ENCODE measurements at regions not wholly inside any gene's neighbourhood (a gene's known extent, or its start where the extent isn't known, plus 50 kb on each side); places are given as distances from the start of the nearest gene placed in this dataset.

GRCh38 chr10:69684020-69684980, 54.3 kb downstream of the FAM241B start:
- no peak for DNase-seq

DNA sequence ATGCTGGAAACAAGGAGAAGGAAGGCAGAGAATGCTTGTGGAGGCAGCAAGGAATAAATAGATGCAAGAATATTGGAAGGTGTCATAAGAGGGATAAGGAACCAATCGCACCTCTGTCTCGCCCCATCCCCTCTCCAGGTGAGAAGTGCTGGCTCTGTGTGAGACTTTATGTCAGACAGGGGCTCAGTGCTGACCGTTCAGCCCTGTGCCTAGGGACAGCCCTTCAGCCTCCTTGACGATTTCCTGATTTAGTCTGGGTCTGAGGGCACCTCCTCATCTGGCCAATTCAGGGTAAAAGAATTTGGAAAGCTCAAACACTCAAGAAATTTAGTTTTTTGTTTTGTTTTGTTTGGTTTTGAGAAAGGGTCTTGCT, 54.9 kb downstream of the FAM241B start:
- no peak for DNase-seq

- DNase-seq = no peak
Measured at GRCh38 chr10:69685426-69685801, 55.4 kb downstream of the FAM241B start.

GRCh38 chr10:69685802-69686585, 55.9 kb downstream of the FAM241B start:
- DNase-seq = no peak

GRCh38 chr10:69686866-69687265, 56.8 kb downstream of the FAM241B start:
- DNase-seq = no peak

DNA sequence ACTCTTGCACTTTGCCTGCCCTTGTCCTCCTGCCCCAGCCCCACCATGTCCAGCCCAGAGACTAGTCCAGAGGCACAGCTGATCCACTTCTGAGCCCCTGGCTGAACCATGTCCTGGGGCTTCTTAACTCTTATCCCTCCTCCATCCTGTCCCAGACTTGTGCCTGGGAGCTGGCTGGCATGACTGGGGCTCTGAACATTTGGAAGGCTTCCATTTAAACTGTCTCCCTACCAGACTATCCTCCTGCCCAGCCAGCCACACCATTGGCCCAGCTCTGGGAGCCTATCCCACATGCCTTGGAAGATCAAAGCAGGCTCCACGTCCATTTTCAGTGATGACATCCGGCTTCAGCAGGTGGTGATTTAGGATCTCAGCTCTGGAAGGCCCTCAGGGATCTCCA, 57.4 kb downstream of the FAM241B start:
- DNase-seq = no peak

DNA sequence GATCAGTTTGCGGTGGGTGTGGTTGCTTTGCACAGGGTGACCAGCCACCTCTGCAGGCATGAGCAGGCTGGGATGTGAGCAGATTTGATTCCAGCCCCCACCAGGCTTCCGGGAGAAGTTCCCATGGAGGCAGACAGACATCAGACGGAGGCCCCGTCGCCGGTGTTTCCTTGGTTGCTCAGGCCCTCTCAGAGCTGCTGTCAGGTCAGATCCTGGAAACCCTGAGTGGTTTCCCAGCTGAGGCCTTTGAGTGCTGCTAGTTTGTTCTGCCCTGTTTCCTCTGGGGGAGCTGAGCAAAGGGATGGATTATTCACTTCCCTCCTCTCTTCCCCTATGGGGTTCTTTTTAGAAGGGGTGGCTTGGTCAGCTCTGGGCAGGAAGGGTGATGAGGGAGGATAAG, 62.2 kb downstream of the FAM241B start:
- DNase-seq = no peak

- no peak for DNase-seq
Measured at GRCh38 chr10:69692891-69693290, 62.8 kb downstream of the FAM241B start.

GRCh38 chr10:69693886-69694285, 63.8 kb downstream of the FAM241B start:
- DNase-seq = no peak

DNA sequence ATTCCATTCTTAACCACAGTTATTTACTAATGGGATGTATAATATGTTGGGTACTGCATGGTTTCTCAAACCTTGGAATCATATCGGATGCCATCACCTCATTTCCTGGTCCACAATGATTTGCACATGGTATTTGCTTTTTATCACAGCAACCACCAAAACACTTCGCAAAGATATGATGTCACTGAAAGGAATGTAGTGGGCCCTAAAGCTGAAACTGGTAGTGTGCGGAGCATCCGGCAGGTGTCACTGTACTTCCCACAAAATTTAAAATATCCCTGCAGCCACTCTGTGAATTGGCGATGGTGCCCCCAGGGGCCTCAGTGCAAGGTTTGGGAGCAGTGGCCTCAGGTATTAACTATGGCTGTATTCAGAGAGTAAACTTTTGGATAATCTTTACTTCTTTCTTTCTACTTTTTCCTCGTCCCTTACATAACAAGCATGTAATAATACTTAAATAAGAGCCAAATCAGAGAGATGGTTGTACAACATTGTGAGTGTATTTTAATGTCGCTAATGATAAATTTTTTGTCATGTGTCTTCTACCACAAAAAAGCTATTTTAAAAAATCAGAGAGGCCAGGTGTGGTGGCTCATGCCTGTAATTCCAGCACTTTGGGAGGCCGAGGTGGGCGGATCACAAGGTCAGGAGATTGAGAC, 66.2 kb downstream of the FAM241B start:
- no peak for DNase-seq

- DNase-seq = no peak
Measured at GRCh38 chr10:69697006-69697405, 67.0 kb downstream of the FAM241B start.

DNA sequence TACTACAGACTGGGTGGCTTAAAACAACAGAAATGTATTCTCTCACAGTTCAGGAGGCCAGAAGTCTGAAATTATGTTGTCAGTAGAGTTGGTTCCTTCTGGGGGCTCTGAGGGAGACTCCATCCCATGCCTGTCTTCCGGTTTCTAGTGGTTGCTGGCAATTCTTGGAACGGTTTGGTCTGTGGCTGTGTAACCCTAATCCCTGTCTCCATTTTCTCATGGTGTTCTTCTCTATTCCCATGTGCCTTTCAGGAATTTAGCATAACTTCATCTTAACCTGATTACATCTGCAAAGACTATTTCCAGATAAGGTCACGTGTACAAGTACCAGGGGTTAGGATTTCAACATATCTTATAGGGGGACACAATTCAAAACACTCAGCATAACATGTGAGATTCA, 73.2 kb downstream of the FAM241B start:
- DNase-seq = no peak

- no peak for DNase-seq
Measured at GRCh38 chr10:69703766-69704630, 74.0 kb downstream of the FAM241B start.

DNA sequence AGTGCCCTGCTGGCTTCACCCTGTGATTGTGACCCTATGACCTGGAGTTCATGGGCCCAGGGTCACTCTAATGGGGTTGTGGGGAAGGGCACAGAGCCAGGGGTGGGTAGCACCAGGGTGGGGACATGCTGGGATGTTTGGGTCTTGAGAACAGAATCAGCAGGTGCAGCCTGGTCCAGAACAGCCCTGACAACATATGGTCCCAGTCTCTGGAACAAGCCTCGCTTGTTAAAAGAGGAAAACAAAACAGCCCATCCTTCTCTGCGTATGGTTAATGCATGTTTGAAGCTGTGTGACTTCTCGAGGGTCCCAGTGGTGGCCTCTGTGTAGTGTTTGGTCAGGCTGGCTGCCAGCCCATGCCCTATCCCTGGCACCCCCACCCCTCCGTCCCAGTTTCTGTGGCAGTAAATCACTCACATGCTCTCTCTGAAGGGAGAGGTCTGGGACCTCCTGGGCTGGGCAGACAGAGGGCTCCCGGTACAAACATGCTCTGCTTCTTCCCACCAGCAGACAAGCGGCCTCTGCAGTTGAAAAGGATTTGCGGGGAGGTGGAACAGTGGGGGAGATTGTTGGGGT, 79.4 kb downstream of the FAM241B start:
- DNase-seq = no peak

GRCh38 chr10:69710008-69710888, 80.2 kb downstream of the FAM241B start:
- peak; percentile 4 for DNase-seq

GRCh38 chr10:69712342-69712741, 82.3 kb downstream of the FAM241B start:
- peak; percentile 33 for DNase-seq

DNA sequence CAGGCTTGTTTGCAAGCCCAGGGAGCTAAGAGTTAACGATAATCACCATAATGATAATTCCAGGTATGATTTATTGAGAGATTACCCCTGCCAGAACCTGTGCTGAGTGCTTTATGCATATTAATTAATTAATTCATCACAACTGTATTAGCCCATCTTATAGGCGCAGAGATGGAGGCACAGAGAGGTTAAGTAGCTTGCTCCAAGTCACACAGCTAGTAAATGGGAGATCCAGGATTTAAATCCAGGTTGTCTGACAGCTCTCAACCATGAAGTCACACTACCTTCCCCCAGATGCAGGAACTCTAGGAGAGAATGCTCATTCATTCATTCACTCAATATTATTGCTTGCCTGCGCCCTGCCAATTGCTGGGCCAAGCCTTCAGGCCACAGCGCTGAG, 84.5 kb downstream of the FAM241B start:
- DNase-seq = peak; percentile 6

DNA sequence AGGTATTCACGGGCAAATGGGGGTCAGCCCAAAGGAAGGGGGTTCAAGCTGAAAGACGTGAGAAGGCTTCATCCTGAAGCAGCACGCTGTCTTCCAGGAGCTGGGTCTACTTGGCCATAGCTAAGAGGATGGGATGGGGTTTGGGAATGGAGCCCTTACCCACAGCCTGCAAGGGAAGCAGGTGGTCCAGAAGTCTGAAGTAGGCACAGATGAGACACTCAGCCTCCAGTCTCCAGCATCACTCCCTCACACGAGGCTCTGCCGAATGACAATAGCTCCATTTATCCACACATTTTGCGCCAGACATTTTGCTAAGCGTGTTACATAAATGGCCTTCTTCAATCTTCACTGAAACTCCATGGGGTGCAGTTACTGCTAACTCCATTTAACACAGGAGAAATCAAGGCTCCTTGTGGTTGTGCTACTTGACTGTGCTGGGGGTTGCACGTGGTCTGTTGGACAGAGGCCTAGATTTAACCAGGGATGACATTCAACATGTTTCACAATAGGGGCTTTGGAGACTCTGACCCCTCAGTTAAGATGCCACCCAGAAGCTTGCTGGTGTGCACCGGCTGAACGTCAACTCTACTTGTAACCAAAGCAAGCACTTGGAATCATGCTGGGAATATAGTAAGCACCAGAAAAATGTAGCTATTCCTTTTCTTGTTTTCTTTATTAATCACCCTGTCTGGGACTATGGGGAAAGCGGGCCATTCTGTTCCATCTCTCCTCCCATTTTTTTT, 85.3 kb downstream of the FAM241B start:
- DNase-seq = peak; percentile 23

DNA sequence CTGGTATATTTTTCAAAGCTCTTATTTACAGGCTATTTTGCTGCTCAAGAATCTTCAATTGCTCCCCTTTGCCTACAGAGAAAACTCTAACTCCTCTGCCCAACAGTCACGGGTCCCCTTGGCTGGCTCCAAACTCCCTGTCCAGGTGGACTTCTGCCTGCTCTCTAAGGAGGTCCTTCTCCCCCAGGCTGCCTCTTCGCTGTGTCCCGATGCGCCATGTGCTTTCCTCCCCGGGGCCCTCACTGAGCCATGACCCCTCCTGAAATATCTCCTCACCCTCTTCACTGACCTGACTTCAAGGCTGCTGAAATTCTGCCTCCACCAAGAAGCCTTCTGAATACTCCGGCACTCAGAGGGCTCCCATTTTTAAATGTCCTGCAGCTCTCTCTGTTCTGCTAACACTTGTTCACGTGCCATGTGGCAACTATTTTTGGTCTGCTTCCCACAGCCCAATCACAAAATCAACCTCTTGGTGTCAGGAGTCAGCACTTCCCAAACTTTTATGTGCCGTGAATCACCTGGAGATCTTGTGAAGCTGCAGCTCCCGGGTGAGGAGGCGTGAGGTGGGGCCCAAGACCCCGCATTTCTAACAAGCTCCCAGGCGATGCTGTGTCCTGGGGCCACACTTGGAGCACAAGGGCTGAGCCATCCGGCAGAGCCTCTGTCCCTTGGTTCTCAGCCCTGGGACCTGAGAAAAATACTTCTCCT, 85.7 kb upstream of the COL13A1 start:
- DNase-seq = peak; percentile 43

Data from activated CD8-positive, alpha-beta memory T cell treated with anti-CD3 and anti-CD28 coated beads, Interleukin-2, amount 50 U/mL, for 48 hours (primary cell).